ENCODE measurements at regions not wholly inside any gene's neighbourhood (a gene's known extent, or its start where the extent isn't known, plus 50 kb on each side); places are given as distances from the start of the nearest gene placed in this dataset.

DNA sequence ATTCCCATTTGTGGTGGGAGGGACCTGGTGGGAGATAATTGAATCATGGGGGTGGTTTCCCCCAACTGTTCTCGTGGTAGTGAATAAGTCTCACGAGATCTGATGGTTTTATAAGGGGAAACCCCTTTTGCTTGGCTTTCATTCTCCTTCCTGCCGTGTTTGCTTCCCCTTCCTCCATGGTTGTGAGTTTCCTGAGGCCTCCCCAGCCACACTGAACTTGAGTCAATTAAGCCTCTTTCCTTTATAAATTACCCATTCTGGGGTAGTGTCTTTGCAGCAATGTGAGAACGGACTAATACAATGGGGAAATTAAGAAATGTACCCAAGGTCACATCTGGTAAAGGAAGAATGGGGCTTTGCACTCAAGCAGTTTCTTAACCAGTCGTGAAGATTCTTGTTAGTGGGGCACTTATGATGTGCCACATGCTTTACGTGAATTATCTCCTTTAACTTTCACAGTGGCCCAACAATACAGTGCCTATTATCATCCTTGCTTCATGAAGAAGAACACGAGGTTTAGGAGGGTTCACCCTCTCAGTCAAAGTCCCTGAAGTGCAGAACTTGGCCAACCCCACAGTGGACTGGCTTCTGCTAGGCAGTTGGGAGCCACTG is 234.3 kb downstream of the EFCAB11 start:
- Mint-ChIP-seq H3K36me3 (ENCODE audit: low read depth) (peaks cover 19% of the 10 kb centered on the region), H3K4me3 (peak overlapping the region; percentile 62), H3K27ac (peak overlapping the region; percentile 96), H3K9me3 (ENCODE audit: insufficient read depth) (peaks cover 1% of the 10 kb centered on the region), H3K27me3 (ENCODE audit: low read depth) (no peaks in the 10 kb centered on the region), H3K4me1 (ENCODE audit: low read depth) (peaks cover 75% of the 10 kb centered on the region)
- CTCF ChIA-PET: interaction anchor here (0.6 to 2.7 kb wide), 13 partner anchors 18 to 355 kb away, joined by 3 to 12 read pairs (median 6); no protein-coding TSS in a partner anchor
- ATAC-seq (no peak), DNase-seq (peak; percentile 47)
- POLR2A ChIA-PET: interaction anchor here (0.8 to 2.5 kb wide), 8 partner anchors 17 to 292 kb away, joined by 3 to 39 read pairs (median 6); no protein-coding TSS in a partner anchor

DNA sequence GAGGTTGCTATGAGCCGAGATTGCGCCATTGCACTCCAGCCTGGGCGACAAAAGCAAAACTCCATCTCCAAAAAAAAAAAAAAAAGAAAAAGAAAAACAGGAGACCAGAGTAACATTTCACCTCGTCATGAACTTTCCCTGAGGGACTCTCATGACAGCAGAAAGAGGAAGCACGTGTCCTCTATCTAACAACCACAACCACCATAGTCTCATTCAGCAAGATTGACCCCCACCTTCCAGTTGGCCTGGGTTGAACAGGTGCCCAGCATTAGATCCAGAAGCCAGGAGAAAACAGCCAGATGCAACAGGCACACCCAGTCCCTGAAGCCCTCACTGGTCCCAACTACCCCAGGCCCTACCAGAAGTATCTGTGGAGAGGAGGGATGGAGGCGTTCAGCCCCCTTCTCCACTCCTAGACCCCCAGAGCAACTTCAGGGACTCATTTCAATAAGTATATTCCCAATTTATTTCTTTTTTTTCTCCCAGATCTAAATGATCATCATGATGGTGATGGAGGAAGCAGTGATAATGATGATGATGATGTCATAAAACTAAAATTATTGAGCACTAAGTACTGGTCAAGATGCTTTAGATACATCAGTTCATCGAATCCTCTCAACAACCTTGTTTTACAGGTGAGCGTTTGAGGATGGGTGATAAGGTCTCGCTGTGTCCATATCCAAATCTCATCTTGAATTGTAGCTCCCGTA is 235.0 kb downstream of the EFCAB11 start:
- POLR2A ChIA-PET: interaction anchor here (1.7 kb wide), 1 partner anchor 104 kb away, joined by 5 read pairs; no protein-coding TSS in a partner anchor
- no peak for DNase-seq
- H3K9me3 Mint-ChIP-seq (ENCODE audit: insufficient read depth): peaks cover 5% of the 10 kb centered on the region
- H3K36me3 Mint-ChIP-seq (ENCODE audit: low read depth): peaks cover 22% of the 10 kb centered on the region
- no peaks in the 10 kb centered on the region for H3K27me3 Mint-ChIP-seq (ENCODE audit: low read depth)
- H3K4me1 Mint-ChIP-seq (ENCODE audit: low read depth): peaks cover 75% of the 10 kb centered on the region
- ATAC-seq: no peak
- peak overlapping the region; percentile 62 for H3K4me3 Mint-ChIP-seq
- H3K27ac Mint-ChIP-seq: peak overlapping the region; percentile 96
- CTCF ChIA-PET: interaction anchor here (1.3 to 2.7 kb wide), 3 partner anchors 17 to 78 kb away, joined by 4 to 11 read pairs (median 8); no protein-coding TSS in a partner anchor

DNA sequence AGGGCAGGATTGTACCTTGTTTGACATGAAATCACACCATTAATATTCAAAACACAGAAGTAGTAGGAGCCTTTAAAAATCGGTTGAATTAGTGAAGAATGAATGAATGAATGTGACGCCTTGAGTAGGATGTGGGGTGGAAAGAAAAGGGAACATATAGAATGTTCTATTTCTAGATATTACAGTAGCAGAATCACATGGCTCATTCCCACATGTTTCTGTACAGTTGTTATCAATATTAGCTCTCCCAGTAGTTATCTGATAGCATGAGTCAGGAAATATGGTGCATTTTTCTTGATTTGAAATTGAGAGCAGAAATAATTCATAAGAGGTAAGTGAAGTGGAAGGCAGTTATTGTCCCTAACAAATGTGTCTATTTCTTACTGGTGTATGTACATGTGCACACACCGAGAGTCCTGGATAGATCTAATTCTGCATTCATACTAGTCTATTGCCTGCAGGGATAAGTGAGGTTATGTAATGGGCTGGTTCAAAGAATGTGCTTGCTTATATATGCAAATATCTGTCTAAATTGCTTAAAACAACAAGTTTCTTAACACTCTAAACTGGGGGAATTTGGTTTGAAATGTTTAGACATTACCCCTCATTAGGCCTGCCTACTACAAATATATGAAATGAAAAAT is 245.4 kb downstream of the EFCAB11 start:
- Mint-ChIP-seq H3K27ac (no peak overlapping the region), H3K36me3 (ENCODE audit: low read depth) (peaks cover 21% of the 10 kb centered on the region), H3K4me1 (ENCODE audit: low read depth) (peaks cover 7% of the 10 kb centered on the region), H3K27me3 (ENCODE audit: low read depth) (no peaks in the 10 kb centered on the region), H3K9me3 (ENCODE audit: insufficient read depth) (peaks cover 26% of the 10 kb centered on the region), H3K4me3 (no peak overlapping the region)
- ATAC-seq (no peak), DNase-seq (no peak)
- ChIA-PET POLR2A (no interaction called here), CTCF (interaction anchor here (1.7 kb wide), 1 partner anchor 9 kb away, joined by 4 read pairs; no protein-coding TSS in a partner anchor)

DNA sequence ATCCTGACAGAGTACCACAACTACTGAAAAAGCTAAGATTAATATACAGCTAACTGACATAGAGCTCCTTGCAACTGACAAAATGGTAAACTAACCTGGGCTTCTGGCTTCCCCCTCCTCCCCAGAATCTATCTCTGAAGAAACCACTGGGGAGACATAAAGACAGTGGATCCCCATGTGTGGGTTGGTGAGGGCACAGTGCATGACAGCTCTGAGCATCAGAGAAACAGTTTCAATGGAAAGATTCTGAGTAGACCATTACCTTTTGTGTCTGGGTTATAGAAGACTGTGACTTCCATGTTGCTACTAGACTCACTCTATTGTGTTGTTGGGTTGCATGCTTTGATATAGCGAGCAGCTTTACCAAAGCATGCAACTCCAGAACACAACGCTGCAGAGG is 247.4 kb downstream of the EFCAB11 start:
- H3K27me3 Mint-ChIP-seq (ENCODE audit: low read depth): no peaks in the 10 kb centered on the region
- peaks cover 19% of the 10 kb centered on the region for H3K9me3 Mint-ChIP-seq (ENCODE audit: insufficient read depth)
- ATAC-seq (no peak), DNase-seq (no peak)
- H3K36me3 Mint-ChIP-seq (ENCODE audit: low read depth): peaks cover 22% of the 10 kb centered on the region
- no peak overlapping the region for H3K4me3 Mint-ChIP-seq
- ChIA-PET POLR2A (no interaction called here), CTCF (interaction anchor here (1.4 kb wide), 1 partner anchor 10 kb away, joined by 4 read pairs; no protein-coding TSS in a partner anchor)
- H3K4me1 Mint-ChIP-seq (ENCODE audit: low read depth): peaks cover 23% of the 10 kb centered on the region
- no peak overlapping the region for H3K27ac Mint-ChIP-seq

DNA sequence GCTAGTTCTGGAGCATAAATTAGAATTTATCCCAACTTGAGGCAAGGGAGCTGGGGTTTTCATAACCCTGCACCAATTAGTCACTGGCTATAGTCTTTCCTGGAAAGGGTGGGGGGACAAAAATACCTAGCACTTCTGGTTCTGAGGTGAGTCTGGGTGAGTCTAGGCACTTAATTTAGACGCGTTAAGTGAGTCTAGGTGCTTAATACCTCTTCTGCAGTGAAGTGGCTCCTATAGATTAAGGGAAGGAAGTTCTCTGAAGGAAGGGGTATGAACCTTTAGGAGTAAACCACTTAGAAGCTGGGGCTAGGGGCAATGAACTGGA is 251.7 kb downstream of the EFCAB11 start:
- no peak for ATAC-seq
- no peak overlapping the region for H3K27ac Mint-ChIP-seq
- POLR2A ChIA-PET: interaction anchor here (0.6 to 1.9 kb wide), 2 partner anchors 12 to 18 kb away, joined by 4 to 8 read pairs; no protein-coding TSS in a partner anchor
- no peak for DNase-seq
- H3K4me3 Mint-ChIP-seq: no peak overlapping the region
- CTCF ChIA-PET: interaction anchor here (1.2 to 1.4 kb wide), 3 partner anchors 17 to 65 kb away, joined by 3 to 4 read pairs (median 4); no protein-coding TSS in a partner anchor
- H3K4me1 Mint-ChIP-seq (ENCODE audit: low read depth): peaks cover 38% of the 10 kb centered on the region
- peaks cover 16% of the 10 kb centered on the region for H3K36me3 Mint-ChIP-seq (ENCODE audit: low read depth)
- peaks cover 10% of the 10 kb centered on the region for H3K9me3 Mint-ChIP-seq (ENCODE audit: insufficient read depth)
- no peaks in the 10 kb centered on the region for H3K27me3 Mint-ChIP-seq (ENCODE audit: low read depth)

DNA sequence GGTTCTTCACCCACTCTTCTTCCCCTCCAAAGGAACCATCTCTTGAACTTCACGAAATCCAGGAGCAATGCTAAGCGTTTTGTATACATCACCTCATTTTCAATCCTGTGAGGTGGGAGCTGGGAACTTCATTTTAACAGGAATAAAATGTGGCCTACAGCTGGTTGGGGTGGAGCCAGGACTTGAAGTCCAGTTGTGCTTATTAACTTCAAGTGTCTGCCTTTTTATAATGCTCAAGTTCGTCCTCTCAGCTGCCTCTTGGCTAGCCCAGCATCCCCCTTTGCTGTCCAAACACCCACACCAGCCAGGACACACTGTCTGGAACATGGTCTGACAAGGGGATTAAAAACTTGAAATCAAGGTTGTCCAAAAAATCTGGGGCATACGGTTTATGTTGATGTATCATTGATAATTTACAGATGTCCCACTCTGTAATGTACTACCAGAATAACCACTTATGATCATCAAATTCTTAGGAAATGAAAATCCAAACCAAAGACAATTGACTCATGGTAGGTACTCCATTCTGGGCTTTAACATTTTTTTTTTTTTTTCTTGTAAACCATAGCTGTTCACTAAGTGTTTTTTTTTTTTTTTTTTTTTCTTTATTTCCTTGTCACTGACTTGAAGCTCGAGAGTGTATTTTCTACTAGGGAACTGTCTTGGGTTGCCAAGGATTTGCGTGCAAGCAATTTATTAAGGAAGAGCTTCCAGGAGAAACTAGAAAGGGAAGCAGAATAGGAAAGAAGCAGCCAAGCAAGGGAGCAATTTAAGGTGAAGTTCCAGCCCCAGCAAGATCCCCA is 252.3 kb downstream of the EFCAB11 start:
- CTCF ChIA-PET: interaction anchor here (0.7 to 1.4 kb wide), 4 partner anchors 18 to 65 kb away, joined by 3 to 4 read pairs (median 4); no protein-coding TSS in a partner anchor
- Mint-ChIP-seq H3K4me3 (peak overlapping the region; percentile 58), H3K27me3 (ENCODE audit: low read depth) (no peaks in the 10 kb centered on the region), H3K36me3 (ENCODE audit: low read depth) (peaks cover 20% of the 10 kb centered on the region), H3K27ac (peak overlapping the region; percentile 70), H3K4me1 (ENCODE audit: low read depth) (peaks cover 44% of the 10 kb centered on the region), H3K9me3 (ENCODE audit: insufficient read depth) (peaks cover 12% of the 10 kb centered on the region)
- DNase-seq (no peak), ATAC-seq (no peak)
- POLR2A ChIA-PET: interaction anchor here (0.6 to 1.9 kb wide), 4 partner anchors 10 to 83 kb away, joined by 3 to 8 read pairs (median 4); no protein-coding TSS in a partner anchor

DNA sequence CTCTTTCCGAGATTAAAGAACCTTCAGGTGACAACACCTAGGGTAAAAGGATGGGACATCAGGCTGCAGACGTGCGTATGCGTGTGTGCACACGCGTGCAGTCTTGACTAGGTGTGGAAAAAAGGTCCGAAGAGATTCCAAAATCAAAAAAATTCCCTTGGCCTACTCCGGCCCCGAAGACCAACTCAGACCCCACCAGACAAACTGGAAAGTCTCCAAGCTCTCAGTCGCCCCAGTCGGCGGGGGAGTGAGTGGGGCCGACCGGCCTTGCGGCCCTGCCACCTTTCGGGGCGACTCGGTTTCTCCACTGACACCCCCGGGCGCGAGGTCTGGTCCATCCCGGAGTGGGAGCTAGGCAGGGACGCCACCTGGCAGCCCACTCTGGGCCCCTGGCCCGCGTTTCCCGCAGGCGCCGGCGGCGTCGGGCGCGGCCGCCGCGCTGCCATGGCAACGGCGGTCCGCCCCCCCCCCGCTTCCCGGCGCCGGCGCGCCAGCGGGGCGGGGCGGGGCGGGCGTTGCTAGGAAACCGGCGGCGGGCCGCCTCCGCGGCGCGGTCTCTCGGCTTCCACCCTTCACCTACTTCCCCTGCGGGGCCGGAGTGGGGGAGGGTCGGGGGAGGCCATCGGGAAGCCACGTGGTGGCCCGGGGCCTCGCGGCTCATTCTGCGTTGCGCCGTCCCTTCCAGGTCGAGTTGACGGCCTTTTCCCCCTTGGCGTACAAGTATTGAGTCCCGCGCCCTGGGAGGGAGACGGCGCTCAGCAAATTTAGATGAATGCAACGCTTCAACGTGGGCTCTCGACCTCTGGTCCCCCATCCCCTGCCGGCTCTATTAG is 253.1 kb downstream of the EFCAB11 start:
- peak; percentile 92 for ATAC-seq
- ChIA-PET CTCF (interaction anchor here (0.7 to 1.4 kb wide), 3 partner anchors 19 to 61 kb away, joined by 3 to 4 read pairs (median 4); no protein-coding TSS in a partner anchor), POLR2A (interaction anchor here (1.1 to 1.4 kb wide), 2 partner anchors 60 to 84 kb away, joined by 5 read pairs; no protein-coding TSS in a partner anchor)
- H3K4me1 Mint-ChIP-seq (ENCODE audit: low read depth): peaks cover 51% of the 10 kb centered on the region
- H3K27ac Mint-ChIP-seq: peak overlapping the region; percentile 70
- H3K9me3 Mint-ChIP-seq (ENCODE audit: insufficient read depth): peaks cover 12% of the 10 kb centered on the region
- peak; percentile 86 for DNase-seq
- H3K36me3 Mint-ChIP-seq (ENCODE audit: low read depth): peaks cover 20% of the 10 kb centered on the region
- H3K4me3 Mint-ChIP-seq: peak overlapping the region; percentile 72
- H3K27me3 Mint-ChIP-seq (ENCODE audit: low read depth): no peaks in the 10 kb centered on the region

DNA sequence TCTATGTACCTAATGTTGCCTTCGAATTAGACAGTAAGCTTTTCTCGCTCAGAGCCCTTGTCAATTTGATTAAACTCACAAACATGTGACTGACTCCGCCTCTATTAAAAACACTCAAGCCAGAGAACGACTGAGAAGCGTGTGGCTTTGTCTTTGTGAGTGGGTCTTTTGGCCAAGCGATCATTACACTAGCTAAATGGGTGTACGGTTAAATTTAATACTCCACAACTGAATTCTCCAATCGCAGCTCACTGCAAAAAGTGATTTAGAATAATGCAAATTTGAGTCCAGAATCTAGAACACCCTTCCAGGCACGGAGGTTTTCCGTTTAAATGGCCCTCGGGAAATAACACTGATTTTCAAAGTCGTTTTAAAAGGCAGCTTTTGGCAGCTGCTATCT is 253.7 kb downstream of the EFCAB11 start:
- Mint-ChIP-seq H3K27ac (no peak overlapping the region), H3K4me1 (ENCODE audit: low read depth) (peaks cover 51% of the 10 kb centered on the region), H3K36me3 (ENCODE audit: low read depth) (peaks cover 20% of the 10 kb centered on the region), H3K27me3 (ENCODE audit: low read depth) (no peaks in the 10 kb centered on the region), H3K9me3 (ENCODE audit: insufficient read depth) (peaks cover 12% of the 10 kb centered on the region), H3K4me3 (peak overlapping the region; percentile 72)
- ChIA-PET POLR2A (interaction anchor here (1.1 to 1.4 kb wide), 3 partner anchors 59 to 216 kb away, joined by 3 to 5 read pairs (median 5); no protein-coding TSS in a partner anchor), CTCF (interaction anchor here (1.4 kb wide), 1 partner anchor 60 kb away, joined by 4 read pairs; no protein-coding TSS in a partner anchor)
- ATAC-seq (no peak), DNase-seq (no peak)

DNA sequence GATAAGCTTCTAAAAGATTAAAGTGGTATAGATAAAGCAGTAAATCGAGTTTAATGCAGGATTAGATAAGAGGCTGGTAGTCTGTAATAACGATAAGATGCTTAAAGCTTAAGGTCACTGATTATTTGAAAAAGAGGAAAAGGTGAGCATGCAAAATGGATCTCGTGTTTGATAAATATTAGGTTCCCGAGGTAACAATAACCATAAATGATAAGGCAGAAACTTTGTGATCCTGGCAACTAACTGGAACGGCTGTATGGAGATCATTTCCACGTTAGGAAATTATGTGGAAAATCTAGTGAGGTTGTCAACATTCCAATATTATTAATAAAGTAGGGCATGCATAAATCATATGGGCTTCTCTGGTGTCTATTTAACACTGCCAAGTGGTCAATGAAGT is 255.5 kb downstream of the EFCAB11 start:
- CTCF ChIA-PET: interaction anchor here (0.8 to 1.2 kb wide), 4 partner anchors 18 to 55 kb away, joined by 3 read pairs; no protein-coding TSS in a partner anchor

More for the DNA sequence above, 255.5 kb downstream of the EFCAB11 start:
- Mint-ChIP-seq H3K36me3 (ENCODE audit: low read depth) (peaks cover 20% of the 10 kb centered on the region), H3K27me3 (ENCODE audit: low read depth) (no peaks in the 10 kb centered on the region), H3K4me3 (no peak overlapping the region), H3K9me3 (ENCODE audit: insufficient read depth) (peaks cover 12% of the 10 kb centered on the region), H3K27ac (no peak overlapping the region), H3K4me1 (ENCODE audit: low read depth) (peaks cover 53% of the 10 kb centered on the region)
- ATAC-seq (no peak), DNase-seq (no peak)
- POLR2A ChIA-PET: no interaction called here
